Dedifferentiated amniotic fluid mesenchymal stem cell (primary cell): ENCODE measurements at regions not wholly inside any gene's neighbourhood (a gene's known extent, or its start where the extent isn't known, plus 50 kb on each side); places are given as distances from the start of the nearest gene placed in this dataset.
"Not testable (repeated sequence)": the region's sequence is repeated elsewhere in the genome, so short reads cannot be mapped to it uniquely, and the experiment has no call there.

Experiments
- DNase-seq: peaks from one replicate; pipeline ENCODE4 v3.0.0-alpha.2; 2016; ENCODE audit errors: extremely low spot score

DNA sequence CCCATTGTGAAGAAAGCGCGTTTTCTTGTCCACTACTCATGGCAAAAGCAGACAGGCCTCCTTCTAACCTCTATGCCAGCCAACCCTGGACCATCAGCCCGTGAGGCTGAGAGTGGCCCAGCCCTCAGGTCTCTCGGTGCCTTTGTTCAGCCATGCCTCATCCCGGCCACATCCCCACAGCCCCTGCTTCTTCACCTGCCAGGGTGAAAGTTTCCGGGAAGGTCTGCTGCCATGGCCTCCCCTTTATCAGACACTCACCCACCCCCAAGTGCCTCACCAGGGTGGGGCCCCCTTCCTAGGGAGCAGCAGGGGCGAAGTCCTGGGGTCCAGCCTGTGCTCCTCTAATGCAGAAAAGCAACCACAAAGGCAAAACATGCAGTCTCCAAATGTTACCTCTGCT is 478.4 kb upstream of the SALL3 start:
- no peak for DNase-seq

GRCh38 chr18:78503129-78503528 is 476.5 kb upstream of the SALL3 start:
- no peak for DNase-seq

DNA sequence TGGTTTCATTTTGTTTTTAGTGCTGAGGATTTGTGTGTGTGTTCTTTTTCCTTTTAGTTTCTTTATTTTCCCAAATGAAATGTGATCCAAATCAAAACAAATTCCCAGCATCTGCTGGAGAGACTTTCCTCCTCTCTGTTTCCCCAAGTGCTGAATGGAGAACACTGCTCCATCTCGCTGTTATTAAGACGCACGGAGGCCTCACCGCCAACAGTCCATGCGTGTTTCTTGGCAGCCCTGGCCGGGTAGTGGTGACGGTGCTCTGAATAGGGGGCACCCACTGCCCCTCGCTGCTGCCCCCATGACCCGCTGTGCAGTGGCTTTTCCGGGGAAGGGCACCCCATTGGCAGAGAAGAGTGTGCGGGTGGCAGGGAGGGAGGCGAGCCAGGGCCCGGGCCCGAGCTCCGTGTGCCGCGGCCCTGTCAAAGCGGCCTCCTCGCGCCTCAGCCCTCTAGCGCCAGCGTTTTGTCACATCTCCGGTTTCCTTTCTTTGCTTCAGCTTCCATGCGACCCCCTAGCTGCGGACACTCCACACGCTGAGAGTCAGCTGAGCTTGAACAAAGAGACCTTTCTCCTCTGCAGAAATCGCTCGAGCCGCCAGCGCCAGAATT is 473.7 kb upstream of the SALL3 start:
- DNase-seq = no peak

- no peak for DNase-seq
These were observed 472.4 kb upstream of the SALL3 start for GRCh38 chr18:78507217-78507616.

- not testable (repeated sequence) for DNase-seq
These were observed 471.3 kb upstream of the SALL3 start for GRCh38 chr18:78508228-78508824.

- no peak for DNase-seq
These were observed 469.5 kb upstream of the SALL3 start for GRCh38 chr18:78510091-78510490.

GRCh38 chr18:78510636-78511035 is 469.0 kb upstream of the SALL3 start:
- no peak for DNase-seq

DNA sequence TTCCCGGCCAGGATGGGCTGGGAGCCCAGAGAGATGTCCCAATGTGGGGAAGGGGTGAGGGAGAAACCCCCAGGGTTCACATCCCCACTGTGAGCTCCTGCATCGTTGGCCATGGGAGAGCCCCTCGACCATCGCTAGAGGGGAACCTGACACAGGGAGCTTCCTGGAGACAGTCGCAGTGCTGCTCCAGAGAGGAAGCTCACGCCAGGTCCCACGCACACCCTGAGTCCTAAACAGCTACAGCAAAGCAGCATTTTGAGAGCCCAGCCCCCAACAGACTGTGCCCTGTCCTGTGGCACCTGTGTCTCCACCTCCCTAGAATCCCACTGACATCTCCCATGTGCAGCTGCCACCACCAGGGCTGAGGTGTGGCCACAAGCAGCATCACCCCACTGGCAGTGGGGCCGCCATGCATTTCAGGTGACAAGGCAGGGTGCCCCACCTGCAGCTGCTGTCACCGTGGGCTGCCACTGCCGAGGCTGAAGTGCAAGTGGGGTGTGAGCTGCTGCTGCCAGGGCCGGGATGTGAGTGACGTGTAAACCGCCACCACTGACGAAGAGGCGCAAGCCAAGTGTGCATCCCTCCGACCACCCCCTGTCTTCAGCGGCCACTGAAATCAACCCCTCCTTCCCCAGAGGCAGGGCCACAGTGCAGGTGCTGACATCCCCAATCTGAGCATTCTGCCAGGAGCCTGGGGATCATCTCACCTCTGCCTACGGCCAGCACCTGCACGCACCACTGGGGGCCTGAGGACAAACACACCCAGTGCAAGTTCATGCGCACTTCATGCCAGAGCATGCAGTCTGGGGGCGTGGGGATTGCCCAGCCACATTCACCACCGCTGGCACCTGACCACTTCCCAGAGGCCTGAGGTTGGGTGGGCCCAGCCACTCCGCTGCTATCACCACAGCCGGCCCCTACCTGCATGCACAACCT is 467.7 kb upstream of the SALL3 start:
- no peak for DNase-seq

DNA sequence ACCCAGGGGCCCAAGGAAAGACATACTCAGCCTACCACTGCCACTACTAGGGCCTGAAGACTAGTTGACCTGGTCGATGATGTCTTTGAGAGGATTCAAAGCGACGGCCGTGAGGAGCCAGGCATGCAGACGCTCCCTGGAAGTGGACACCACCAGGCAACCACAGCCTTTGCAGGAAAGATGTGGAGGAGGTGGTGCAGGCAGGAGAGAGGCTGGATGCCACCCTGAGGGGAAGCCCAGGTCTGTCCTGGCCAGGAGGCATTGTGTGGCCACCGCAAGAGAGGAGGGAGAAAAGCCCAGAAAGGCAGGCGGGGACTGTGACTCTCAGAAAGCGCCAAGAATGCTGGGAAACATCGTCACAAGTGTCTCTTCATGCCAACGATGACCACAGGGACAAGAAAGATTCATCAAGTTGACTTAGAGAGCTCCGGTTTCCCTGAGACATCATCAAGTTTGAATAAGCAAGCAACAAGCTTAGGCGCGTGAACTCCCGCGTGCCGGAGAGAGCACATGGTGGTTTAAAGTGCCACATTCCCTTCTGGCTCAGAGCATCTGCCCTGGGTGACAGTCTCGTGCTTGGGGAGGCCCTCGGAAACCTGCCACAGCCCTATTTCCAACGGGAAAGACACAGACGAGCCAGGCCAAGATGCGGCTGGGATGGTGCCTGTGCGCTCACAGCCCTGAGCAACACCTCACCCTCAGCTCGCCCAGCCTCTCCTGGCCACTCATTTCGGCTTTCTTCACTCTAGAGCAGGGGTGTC is 464.5 kb upstream of the SALL3 start:
- no peak for DNase-seq

DNA sequence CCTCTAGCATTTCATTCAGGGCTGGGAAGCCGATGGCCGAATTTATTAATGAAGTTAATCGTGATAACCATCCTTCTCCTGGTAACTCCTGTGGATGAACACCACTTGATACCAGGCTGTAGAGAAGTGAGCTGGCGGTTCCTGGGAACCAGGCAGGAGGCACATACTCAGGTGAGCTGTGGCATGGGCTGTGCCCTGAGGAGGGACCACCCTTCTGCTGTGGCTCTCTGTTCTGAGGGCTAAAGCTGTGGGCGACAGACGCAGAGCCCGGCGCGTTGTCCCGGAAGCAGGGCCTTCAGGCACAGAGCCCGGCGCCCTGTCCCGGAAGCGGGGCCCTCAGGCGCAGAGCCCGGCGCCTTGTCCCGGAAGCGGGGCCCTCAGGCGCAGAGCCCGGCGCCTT is 462.3 kb upstream of the SALL3 start:
- DNase-seq = no peak

DNA sequence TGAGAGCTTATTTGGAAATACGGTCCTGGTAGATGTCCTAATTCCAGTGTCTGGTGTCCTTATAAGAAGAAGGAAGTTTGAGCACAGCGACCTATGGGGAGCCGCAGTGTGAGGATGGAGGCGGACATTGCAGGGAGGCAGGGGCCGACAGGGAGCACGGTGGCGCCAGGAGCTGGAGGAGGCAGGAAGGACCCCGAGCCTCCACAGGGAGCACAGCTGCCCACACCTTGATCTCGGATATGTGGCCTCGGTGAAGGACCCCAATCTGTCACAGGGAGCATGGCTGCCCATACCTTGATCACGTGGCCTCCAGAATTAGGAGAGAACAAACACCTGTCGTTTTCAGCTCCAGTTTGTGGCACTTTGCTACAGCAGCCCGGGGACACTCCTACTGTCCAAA is 461.6 kb upstream of the SALL3 start:
- no peak for DNase-seq

DNA sequence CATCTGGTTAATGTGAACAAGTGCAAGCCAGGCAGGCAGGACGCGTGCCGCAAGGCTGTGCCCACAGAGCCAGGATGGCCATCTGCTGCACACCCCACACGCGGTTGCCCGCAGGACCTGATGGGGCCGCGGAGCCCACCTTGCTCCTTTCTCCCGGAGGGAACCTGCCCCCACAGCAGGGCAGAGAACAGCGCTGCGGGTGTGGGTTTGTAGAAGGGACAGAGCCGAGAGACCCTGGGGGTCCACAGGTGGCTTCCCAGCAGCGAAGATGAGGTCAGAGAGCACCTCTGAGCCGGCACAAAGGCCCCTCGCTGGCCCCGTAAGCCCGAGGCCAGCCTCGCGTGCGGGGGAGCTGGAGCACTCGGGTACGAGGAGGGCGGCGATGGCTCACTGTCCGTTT is 460.8 kb upstream of the SALL3 start:
- DNase-seq = no peak

DNA sequence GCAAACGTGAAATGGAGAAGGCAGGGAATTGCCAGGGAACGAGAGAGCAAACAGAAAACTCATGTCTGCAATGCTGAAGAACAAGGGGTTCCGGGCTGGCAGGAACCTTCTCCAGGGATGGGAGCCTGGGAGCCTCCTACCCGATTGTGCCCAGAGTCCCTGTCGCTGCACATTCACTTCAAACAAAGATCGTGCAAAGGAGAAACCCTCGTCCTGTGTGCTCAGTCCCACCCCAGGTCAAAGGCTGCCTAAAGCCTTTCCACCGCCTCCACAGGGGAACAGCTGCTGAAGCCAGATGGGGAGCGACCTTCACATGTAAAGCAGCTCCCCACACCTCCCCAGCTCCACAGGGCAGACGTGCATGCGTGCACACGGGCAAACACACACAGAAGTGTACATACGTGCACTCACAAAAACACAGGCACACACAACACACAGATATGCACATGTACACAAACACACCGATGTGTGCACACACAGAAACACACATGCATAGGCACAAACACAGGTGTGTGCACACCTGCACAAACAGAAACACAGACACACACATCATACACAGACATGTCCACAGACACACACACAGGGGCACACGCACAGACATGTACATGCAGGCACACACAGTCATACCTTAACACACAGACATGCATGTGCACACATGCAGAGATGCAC is 460.1 kb upstream of the SALL3 start:
- no peak for DNase-seq

DNA sequence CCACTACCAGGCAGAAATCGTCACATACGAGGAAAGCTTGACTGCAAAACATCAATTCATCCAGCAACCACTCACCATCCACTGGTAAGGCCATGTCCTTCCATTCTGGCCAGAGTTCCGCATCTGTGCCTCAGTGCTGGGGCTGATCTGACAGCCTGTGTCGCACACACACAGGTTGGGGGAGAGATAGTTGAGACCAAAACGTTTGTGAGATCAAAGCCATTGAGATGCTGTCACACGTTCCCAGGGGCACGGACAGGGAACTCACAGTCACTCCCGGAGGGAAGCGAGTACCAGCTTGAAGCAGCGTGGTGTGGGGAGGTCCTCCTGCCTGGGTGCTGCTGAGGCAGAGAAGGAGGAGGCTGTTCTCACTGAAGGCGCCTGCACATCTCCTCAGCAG is 458.5 kb upstream of the SALL3 start:
- DNase-seq = no peak

DNA sequence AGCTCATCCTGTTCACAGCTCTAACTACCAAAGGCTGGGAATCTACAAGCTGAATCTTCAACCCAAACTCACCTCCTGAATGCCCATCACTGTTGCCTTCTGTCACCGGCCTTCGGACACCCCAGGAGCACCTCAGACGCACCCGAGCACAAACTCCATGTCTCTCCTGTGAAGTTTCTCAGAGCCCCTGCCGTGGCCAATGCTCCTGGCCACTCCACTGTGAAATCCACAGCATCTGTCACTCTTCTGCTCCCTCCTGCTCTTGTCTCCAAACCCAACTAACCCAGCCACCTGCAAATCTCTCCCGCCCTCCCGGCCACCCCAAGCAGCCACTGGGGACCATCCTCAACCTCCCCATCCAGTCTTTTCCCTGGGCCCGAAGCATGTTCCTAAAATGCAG is 457.9 kb upstream of the SALL3 start:
- no peak for DNase-seq

- no peak for DNase-seq
These were observed 457.1 kb upstream of the SALL3 start for GRCh38 chr18:78522507-78522906.

- no peak for DNase-seq
These were observed 455.8 kb upstream of the SALL3 start for GRCh38 chr18:78523850-78524249.

DNA sequence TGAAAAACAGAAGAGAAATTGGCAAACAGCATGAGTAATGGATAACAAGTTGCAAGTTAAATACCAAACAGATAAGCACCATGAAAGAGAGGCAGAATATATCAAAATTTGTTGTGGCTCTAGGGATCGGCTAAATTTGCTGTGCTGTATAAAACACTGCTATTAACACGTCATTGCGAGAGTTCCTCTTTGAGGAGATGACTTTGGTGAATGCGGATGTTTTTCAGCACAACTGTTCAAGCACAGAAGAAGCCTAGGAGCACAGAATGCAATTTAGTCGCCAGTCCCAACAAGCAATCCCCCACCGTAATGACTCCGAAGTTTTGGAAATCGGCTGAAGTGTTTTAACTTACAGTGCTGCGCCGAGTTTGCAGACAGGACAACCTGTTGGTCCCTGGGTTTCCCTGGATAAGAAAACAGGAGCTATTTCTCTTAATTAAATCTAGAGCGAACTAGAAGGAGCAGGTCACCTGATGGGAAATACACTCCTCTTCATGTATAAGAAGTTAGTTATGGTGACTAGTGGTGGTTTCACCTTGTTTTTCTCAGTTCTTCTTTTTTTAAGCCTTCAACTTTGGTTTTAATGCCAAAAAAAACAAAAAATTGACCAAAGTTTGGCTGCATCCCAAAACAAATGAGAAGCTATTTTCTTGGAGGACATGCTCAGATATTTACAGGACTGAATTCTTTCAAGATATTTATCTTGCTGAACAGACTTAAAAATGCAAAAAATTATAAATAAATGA is 454.1 kb upstream of the SALL3 start:
- no peak for DNase-seq

DNA sequence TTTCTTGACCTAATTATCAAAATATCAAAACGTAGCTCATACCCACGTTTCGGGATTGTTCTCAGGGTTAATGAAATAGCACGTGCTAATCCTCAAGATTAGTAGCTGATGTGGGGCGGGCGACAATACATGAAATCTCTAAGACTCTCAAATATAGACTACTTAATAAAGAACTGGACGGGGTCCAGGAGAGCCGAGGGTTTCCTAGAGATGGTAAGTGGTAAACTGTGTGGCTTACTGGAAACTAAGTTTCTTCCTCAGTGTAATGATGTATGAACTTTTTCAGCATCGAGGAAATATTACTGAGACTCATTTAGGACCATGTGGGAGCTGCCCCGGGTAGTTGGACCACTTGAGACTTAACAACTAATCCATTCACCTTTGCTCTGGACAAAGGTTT is 453.3 kb upstream of the SALL3 start:
- no peak for DNase-seq

DNA sequence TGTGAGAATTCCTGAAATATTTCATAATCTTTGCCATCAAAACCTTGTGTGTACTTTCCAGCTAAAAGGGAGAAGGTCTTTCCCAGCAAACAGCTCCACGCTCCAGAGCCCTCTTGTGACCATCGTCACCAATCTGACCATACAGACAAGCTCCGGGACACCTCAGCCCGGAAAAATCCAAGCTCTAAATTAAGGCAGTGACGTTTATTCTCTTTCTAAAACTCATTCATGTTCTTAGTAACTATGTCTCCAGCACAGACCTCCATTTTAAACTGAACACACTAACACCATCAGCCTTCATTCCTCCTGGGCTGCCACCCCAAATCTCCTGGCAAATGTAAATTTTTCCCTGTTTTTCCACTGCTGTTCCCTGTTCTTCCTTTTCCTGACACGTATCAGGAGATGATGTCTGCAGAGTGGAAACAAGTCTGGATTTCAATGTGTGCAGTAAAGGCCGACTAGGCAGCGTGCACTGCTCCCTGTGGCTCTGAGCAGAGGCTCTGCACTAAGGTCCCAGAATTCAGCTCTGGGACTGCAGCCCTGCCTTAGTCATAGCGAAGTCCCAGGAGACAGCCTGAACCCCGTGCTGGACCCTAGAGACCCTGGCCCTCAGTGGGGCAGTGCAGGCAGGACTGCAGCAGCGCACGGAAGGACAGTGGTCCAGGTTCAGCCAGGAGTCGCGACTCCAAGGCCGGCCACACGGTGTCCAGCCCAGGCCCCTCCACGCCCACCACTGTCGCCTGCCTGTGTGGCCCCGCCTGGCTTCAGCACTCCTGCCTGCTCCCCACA is 452.5 kb upstream of the SALL3 start:
- DNase-seq = no peak
